Mammary epithelial cell (primary cell): ENCODE measurements at regions not wholly inside any gene's neighbourhood (a gene's known extent, or its start where the extent isn't known, plus 50 kb on each side); places are given as distances from the start of the nearest gene placed in this dataset.

ENCODE experiments used
- EZH2 ChIP-seq: IDR thresholded peaks from 2 replicates; pipeline ENCODE4 v1.6.1; 2012; ENCODE audit warnings: low read length, inconsistent platforms, borderline replicate concordance
- TF ChIP-seq, protein P1 (sequence below), 2 donors: IDR thresholded peaks in 1 of 2; conservative IDR thresholded peaks in 1 of 2; 2 replicates each; pipeline ENCODE4 v1.5.1; 2011 to 2012; ENCODE audit warnings: inconsistent platforms in 2 of 2, low read length in 2 of 2, mild to moderate bottlenecking in 2 of 2, control low read depth in 1 of 2, low read depth in 1 of 2; ENCODE audit not compliant: insufficient read depth in 1 of 2; ENCODE audit errors: extremely low read depth in 1 of 2

- TF ChIP-seq, protein P1, sequence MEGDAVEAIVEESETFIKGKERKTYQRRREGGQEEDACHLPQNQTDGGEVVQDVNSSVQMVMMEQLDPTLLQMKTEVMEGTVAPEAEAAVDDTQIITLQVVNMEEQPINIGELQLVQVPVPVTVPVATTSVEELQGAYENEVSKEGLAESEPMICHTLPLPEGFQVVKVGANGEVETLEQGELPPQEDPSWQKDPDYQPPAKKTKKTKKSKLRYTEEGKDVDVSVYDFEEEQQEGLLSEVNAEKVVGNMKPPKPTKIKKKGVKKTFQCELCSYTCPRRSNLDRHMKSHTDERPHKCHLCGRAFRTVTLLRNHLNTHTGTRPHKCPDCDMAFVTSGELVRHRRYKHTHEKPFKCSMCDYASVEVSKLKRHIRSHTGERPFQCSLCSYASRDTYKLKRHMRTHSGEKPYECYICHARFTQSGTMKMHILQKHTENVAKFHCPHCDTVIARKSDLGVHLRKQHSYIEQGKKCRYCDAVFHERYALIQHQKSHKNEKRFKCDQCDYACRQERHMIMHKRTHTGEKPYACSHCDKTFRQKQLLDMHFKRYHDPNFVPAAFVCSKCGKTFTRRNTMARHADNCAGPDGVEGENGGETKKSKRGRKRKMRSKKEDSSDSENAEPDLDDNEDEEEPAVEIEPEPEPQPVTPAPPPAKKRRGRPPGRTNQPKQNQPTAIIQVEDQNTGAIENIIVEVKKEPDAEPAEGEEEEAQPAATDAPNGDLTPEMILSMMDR (conservative IDR thresholded peaks at IDR 0.05 in 1 of 2, IDR thresholded peaks at IDR 0.05 in 1 of 2; ENCODE audit: extremely low read depth in 1 of 2, insufficient read depth in 1 of 2, low read depth in 1 of 2, low read length in 2 of 2): no peak
- no peak for TF ChIP-seq EZH2
Measured at GRCh38 chr7:138370956-138371355, 89.1 kb upstream of the TRIM24 start.
